NK-92 treated with Interleukin-12 subunit alpha and Interleukin-12 subunit beta, amount 100 ng/mL, for 24 hours (cell line): ENCODE measurements at regions not wholly inside any gene's neighbourhood (a gene's known extent, or its start where the extent isn't known, plus 50 kb on each side); places are given as distances from the start of the nearest gene placed in this dataset.
"Not testable (repeated sequence)": the region's sequence is repeated elsewhere in the genome, so short reads cannot be mapped to it uniquely, and the experiment has no call there.

ENCODE experiments used
- DNase-seq: peaks from one replicate; lab custom pipeline; 2025; lab: John Stamatoyannopoulos, UW

- DNase-seq: no peak
These were observed 726.7 kb downstream of the GRXCR1 start for GRCh38 chr4:43619219-43619618.

DNA sequence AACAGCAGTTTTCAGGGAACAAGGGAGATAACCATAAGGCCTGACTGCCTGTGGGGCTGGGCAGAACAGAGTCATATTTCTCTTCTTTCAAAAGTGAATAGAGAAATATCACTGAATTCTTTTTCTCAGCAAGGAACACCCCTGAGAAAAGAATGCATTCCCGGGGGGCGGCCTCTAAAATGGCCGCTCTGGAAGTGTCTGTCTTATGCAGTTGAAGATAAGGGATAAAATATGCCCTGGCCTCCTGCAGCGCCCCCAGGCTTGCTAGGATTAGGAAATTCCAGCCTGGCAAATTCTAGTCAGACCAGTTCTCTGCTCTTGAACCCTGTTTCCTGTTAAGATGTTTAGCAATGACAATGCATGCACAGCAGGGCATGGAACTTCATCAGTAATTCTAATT is 745.4 kb downstream of the GRXCR1 start:
- not testable (repeated sequence) for DNase-seq

- no peak for DNase-seq
These were observed 759.5 kb downstream of the GRXCR1 start for GRCh38 chr4:43651991-43652390.

DNA sequence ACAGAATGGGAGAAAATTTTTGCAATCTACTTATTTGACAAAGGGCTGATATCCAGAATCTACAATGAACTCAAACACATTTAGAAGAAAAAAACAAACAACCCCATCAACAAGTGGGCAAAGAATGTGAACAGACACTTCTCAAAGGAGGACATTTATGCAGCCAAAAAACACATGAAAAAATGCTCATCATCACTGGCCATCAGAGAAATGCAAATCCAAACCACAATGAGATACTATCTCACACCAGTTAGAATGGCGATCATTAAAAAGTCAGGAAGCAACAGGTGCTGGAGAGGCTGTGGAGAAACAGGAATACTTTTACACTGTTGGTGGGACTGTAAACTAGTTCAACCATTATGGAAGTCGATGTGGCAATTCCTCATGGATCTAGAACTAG is 767.0 kb downstream of the GRXCR1 start:
- not testable (repeated sequence) for DNase-seq

GRCh38 chr4:43672265-43672885 is 776.2 kb downstream of the KCTD8 start:
- DNase-seq: not testable (repeated sequence)

- no peak for DNase-seq
These were observed 768.2 kb downstream of the KCTD8 start for GRCh38 chr4:43680421-43680820.

- DNase-seq: no peak
These were observed 766.1 kb downstream of the KCTD8 start for GRCh38 chr4:43682551-43682950.

GRCh38 chr4:43690116-43690515 is 758.5 kb downstream of the KCTD8 start:
- DNase-seq: no peak

- DNase-seq: no peak
These were observed 754.7 kb downstream of the KCTD8 start for GRCh38 chr4:43693876-43694275.

DNA sequence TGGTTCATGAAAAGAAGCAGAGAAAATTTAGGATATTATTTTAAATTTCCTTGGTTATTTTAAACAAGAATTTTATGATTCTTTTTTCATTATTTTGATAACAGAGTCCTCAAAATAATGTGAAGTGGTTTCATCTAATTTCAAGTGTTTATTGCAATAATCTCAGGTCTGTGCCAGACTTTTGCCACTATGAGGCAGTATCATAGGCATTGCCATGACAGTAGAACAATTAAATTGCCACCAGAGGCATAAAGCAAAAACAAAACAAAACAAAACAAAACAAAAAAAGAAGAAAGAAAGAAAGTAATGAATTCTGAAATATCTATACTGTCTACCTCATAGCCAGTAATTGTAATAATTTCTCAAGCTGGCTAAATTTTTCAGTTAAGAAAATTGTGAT is 739.2 kb downstream of the KCTD8 start:
- no peak for DNase-seq

DNA sequence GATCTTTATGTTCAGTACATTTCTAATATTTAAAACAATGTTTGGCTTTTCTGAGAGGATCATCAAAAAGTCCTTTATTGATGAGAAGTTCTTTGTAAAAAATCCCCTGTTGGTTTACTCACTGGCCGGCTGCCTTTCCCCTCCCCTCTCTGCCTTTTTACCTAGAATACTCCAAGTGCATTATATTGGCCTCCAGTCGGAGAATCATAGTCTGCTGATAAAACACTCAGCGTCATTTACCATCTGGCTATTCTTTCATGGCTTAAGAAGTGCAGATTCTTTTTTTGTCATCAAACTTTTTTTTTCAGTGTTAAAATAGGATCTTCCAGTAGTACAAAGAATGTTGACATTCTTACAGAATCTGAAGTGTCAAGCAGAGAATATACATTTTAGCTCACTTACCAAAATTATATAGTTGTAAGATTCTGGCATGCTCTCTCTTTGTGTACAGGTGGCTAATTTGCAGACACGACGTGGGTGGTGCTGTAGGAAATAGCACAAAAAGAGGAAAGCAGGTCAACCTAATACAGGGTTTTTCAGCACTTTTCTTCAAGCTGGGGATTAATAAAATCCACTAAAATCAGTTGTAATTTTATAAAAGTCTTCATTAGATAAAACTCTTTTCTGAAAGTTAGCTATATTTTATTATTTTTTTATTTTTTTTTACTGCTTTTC is 731.8 kb downstream of the KCTD8 start:
- no peak for DNase-seq

DNA sequence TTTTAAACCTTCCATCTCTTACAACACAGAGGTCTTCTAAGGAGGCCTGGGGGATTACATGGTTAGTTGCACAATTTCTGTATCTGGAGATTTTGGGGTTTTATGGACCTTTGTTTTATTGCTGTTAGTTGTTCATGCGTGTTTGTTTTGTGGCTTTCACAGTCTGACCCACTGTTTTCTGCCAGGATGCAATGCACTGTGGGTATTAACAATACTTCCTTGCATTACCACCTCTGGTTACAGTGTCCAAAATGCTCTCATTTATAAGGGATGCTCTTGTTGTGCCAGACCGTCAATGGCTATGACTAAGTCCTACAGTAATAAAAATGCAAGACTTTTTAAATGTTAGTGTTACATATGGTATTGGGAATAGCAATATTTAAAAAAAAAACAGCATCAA is 730.2 kb downstream of the KCTD8 start:
- DNase-seq: no peak

GRCh38 chr4:43732829-43733426 is 715.7 kb downstream of the KCTD8 start:
- DNase-seq: no peak

- no peak for DNase-seq
These were observed 706.5 kb downstream of the KCTD8 start for GRCh38 chr4:43742083-43742482.

DNA sequence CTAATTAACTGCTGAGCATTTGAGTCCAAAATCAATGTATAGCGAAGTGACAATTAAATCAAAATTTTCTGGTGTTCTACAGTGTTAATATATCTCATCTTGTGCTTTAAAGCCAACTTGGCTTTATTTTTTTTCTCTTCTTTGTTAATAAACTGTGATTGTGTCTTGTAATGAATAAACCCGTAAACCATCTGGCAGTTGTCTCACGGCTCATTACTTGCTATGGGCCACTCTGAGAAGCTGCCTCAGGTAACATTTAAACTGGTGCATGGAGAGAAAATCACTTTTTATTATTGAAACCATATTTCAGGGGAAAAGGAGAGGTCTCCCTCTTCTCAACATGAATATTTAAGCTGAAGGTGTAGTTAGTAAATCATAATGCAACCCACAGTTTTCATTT is 694.0 kb downstream of the KCTD8 start:
- DNase-seq: no peak

DNA sequence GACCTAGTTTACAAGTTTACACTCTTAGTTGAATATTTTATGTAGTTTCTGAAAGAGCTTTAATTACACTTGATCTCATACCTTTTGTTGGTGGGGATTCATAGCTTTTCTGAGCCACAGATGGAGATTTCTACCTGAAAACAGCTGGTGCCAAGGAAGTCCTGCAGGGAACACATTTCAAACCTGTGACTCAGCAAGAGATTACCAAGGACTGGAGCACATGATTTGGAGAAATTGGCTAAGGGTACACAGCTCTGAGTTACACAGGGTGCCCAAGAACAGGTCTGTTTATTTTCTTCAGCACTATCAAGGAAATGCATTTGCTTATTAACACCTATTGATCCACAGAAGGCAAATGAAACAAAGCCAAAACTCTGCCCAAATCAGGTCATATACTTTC is 691.5 kb downstream of the KCTD8 start:
- no peak for DNase-seq

GRCh38 chr4:43758836-43759235 is 689.8 kb downstream of the KCTD8 start:
- DNase-seq: no peak

- DNase-seq: no peak
These were observed 685.5 kb downstream of the KCTD8 start for GRCh38 chr4:43763029-43763610.

GRCh38 chr4:43765514-43765913 is 683.1 kb downstream of the KCTD8 start:
- no peak for DNase-seq

- DNase-seq: no peak
These were observed 682.0 kb downstream of the KCTD8 start for GRCh38 chr4:43766648-43767047.

DNA sequence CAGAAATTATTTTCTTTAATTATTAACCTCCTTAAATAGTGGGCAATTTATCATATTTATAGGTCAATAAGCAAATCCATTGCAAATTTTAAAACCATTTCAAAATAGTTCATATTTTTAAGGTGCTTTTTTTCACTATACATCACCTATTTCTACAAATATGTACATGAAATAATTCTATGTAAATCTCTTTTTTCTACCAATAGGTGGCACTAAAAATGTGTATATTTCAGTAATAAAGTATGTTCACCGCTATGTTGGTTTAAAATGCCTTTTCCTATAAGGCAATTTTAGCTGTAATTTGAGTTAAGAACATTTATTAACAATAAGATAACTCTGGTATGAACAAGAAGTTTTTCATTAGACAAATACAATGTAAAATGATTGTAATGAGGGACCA is 672.2 kb downstream of the KCTD8 start:
- no peak for DNase-seq

- DNase-seq: no peak
These were observed 670.3 kb downstream of the KCTD8 start for GRCh38 chr4:43778187-43778915.

- no peak for DNase-seq
These were observed 667.5 kb downstream of the KCTD8 start for GRCh38 chr4:43781125-43781524.
